HL-60/S4 treated with phorbol 12-myristate 13-acetate at 8.2 ng/mL for 4 days and 3 days (cell line): ENCODE measurements at regions not wholly inside any gene's neighbourhood (a gene's known extent, or its start where the extent isn't known, plus 50 kb on each side); places are given as distances from the start of the nearest gene placed in this dataset.

Source experiments
- in situ Hi-C: fragments of 300-500 bp; cut with MboI; formaldehyde crosslinking; loops from 2 replicates; pipeline ENCODE4 v1.15.0; 2022; ENCODE audit warnings: low sequenced_read_pairs

- in situ Hi-C loops: no loop called here
Observed at GRCh38 chr15:98025237-98025636, 64.7 kb downstream of the ARRDC4 start.

DNA sequence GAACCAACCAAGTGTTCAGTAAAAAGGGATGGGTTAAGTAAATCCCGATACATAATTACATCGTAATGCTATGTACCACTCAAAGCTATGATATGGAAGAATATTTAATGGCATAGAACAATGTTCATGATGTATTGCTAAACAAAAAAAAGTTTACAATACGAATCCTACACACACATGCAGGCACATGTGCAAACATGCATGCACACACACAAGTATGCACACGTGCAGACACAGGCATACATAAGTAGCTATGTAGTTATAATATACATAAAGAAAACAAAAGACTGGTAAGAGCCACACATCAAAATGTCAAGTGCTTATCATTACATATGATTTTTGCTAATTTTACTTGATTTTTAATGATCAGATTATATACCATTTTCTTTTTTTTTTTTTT is 74.2 kb downstream of the ARRDC4 start:
- in situ Hi-C loops: no loop called here

GRCh38 chr15:98035134-98035533 is 74.6 kb downstream of the ARRDC4 start:
- in situ Hi-C loops: no loop called here

DNA sequence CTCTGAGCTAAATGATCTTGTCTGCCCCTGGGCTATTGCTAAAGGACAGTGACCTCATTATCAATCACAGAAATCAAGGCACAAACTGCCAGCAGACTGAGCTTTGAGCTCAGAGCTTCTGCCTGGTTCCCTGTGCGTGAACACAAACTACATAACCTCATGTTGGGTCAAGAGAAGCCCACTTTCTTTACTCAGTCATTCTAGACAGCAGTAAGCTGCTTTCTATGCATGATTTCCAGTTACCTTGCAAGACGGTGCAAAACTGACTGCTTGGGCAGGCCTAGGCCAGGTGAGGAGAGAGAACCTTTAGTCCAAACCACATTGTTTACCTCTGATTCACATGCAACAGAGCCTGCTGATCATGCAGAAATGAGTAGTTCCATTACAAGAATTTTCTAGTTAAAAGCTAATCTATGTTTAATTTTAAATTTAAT is 75.1 kb downstream of the ARRDC4 start:
- in situ Hi-C loops: no loop called here

DNA sequence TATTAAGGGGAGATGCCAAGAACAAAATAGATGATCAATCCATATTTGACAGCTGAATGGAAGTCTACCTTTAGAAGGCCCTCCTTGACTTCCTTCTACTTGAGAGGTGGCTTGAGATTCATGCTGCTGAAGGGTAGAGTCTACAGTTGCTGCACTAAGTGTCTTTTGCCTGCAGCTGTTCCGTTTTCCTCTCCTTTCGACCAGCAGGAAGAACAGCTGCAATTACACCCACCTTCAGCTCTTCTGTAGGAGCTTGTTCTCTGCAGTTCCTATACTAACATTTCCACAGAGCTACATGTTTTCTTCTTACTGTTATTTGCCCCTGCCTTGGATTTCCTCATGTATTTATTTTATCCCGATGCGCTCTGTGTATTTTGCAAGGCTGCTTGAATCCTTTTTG is 79.1 kb downstream of the ARRDC4 start:
- in situ Hi-C loops: no loop called here

GRCh38 chr15:98040146-98040545 is 79.6 kb downstream of the ARRDC4 start:
- in situ Hi-C loops: no loop called here

DNA sequence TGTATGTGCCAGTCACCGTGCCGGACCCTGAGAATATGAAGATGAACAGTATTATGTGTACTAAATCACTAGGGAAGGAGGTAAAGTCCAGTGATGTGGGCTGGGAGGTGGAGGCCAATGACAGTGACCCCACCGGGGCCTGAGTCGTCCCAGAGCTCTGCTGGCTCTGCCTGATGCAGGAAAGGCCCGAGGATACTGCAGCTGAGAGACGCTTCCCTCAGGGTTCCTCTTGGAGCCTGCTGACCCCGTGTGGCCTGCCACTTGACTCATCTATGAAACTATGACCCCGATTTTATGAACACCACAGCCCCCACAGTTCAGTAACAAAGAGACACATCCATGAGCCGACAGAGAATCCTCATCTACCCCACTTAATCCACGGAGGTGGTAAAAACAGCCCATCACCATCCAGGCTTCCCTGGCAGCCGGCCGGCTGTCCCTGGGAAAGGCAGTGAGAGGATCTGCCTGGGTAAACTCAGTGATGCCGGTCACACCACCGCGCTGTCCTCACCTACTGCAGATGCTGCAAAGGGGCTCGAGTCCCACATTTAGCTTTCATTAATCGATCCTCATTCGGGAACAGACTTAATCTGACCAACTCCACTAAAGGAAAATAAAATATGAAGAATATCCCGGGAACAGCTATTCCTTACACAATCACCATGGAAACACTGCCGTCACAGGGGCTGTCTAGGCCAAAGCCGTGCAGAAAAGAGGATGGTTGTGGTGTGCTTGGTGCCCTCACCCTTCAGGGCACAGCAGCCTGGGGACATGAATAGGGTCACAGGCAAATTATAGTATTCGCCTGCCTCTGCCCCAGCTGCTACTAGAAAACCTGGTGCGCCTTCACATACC is 82.9 kb downstream of the ARRDC4 start:
- in situ Hi-C loops: no loop called here

GRCh38 chr15:98051734-98052133 is 91.2 kb downstream of the ARRDC4 start:
- in situ Hi-C loops: no loop called here

DNA sequence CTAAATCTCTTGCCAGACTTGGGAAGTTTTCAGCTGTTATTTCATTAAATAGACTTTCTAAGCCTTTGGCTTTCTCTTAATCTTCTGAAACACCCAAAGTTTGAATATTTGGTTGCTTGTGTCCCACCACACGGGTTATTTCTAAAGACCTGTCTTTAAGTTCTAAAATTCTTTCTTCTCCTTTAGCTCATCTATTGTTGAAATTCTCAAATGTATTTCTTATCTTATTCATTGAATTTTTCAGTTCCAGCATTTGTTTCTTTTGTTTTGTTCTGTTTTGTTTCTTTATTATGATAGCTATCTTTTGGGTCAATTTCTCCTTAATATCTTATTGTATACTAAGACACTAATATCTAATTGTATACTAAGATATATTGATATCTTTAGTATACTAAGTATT is 97.0 kb downstream of the ARRDC4 start:
- in situ Hi-C loops: no loop called here

GRCh38 chr15:98062869-98063268 is 102.4 kb downstream of the ARRDC4 start:
- in situ Hi-C loops: no loop called here

DNA sequence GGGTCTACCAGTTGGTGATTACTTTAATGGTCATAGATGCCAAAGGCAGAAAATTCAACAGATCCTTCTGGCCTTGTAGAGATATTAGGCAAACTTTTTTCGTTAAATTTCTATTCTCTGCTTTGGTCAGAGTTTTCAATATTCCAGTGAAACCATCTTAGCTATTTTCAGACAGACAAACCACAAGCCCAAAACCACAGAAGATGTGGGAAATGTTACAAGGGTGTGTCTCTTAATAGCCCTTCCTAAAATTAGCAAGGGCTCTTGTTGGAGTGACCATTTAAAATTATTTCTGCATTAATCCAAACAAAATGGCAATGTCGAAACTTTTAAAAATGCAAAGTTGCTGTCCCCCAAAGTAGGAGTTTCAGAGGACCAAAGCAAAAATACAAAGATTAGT is 102.8 kb downstream of the ARRDC4 start:
- in situ Hi-C loops: no loop called here

- in situ Hi-C loops: no loop called here
Observed at GRCh38 chr15:98063871-98064270, 103.4 kb downstream of the ARRDC4 start.

DNA sequence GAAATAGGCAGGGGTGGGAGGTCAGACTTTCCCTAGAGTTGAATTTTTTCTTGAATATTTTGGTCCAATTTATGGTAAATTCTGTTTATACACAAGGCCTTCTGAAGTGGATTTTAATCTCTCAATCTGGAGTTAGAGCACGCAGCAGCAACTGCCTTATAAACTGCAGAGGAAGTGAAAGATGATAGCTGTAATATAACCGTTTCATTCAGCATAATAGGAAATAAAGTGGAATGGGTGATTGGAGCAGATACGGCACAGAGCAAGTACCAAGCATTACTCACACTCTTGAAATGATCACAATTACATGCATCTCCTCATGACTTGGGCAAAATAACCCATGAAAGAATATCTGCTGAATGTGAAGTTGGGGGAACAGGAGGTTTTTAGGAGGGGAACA is 106.8 kb downstream of the ARRDC4 start:
- in situ Hi-C loops: no loop called here

GRCh38 chr15:98069256-98069655 is 108.8 kb downstream of the ARRDC4 start:
- in situ Hi-C loops: no loop called here

DNA sequence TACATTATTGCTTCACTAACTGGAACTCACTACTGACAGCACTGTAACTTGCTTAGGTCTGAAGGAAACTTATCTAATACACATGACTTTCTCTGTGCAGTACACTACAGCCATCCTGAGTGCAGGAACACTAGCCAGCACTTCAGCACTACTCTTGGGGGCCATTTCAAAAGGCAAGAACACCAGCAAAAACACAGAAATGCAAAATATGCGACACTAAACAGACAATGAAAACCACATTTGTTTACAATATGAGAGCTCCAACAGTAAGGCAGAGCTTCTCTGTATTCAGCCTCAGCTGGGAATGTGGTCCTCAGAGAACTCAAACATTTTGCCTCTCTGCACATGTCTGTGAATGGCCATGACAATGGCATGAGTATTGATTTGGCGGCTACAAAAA is 109.6 kb downstream of the ARRDC4 start:
- in situ Hi-C loops: no loop called here

- in situ Hi-C loops: no loop called here
Observed at GRCh38 chr15:98071786-98072185, 111.3 kb downstream of the ARRDC4 start.

DNA sequence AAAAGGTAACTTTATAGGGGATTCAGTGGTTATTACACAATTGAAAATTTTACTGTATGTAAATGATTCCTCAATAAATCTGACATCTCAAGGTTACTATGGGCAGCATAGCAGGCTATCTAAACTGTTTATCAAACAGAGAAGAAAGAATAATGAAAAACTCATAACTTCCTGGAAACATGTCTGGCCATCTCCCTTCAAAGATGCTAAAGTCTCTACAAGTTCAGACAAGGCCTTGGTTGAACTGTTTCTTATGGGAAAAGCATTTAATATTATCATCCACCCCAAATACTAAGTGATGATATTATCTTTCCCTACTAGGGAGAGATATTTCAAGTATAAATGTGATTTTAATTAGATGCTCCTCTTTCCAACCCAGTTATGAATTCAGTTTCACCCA is 114.9 kb downstream of the ARRDC4 start:
- in situ Hi-C loops: loop anchor here (25.0 kb wide), 1 partner anchor 163 kb away; no protein-coding TSS in a partner anchor

- in situ Hi-C loops: loop anchor here (25.0 kb wide), 1 partner anchor 164 kb away; no protein-coding TSS in a partner anchor
Observed at GRCh38 chr15:98076021-98076816, 115.7 kb downstream of the ARRDC4 start.

DNA sequence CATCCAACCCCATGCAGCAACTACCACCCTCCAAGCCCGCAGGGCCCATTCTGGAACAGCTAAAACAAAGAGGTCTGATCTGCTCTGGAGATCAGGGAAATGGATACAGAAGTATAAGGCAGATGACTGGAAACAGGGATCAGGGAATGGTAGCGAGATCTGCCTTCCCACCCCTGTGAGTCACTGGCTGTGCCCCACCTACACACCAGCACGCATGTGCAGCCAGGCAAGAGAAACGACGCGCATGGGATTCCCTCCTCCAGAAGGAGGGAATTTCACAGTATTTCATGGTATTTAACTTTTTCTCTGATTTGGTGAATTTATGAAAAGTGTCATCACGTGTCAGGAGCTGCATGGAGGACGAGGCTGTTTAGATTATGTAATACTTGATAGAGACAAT is 116.7 kb downstream of the ARRDC4 start:
- in situ Hi-C loops: loop anchor here (25.0 kb wide), 1 partner anchor 165 kb away; no protein-coding TSS in a partner anchor

DNA sequence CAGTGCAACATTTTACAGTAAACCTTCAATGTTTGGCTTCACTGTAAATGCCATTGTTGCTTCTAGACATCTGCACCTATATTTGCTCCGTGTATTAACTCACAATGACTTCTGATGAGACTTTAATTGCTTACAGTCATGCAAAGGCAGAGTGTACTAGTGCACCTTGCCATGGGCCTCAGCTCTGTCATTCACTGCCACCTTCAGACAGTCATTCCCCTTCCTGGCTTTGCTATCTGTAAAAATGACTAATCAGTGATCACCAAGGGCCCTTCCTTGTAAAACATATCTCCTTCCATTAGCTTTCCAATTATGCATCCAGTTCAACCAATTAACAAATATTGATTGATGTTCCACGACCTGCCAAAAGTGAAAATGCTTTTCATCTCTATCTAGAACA is 120.3 kb downstream of the ARRDC4 start:
- in situ Hi-C loops: loop anchor here (25.0 kb wide), 1 partner anchor 168 kb away; no protein-coding TSS in a partner anchor

GRCh38 chr15:98083203-98083910 is 122.9 kb downstream of the ARRDC4 start:
- in situ Hi-C loops: loop anchor here (25.0 kb wide), 1 partner anchor 171 kb away; no protein-coding TSS in a partner anchor
